Sigmoid colon (tissue), 6 donors: ENCODE measurements at regions not wholly inside any gene's neighbourhood (a gene's known extent, or its start where the extent isn't known, plus 50 kb on each side); places are given as distances from the start of the nearest gene placed in this dataset.

Experiments
- DNase-seq: peaks from one replicate; pipeline ENCODE4 v3.0.0-alpha.2; 2019
- H3K27ac ChIP-seq, 4 donors: fragments of 200-600 bp; sonication (generic); one replicate each; pipeline ENCODE4 v1.5.1; 2016 to 2019; ENCODE audit warnings: mild to moderate bottlenecking in 1 of 4
- H3K27me3 ChIP-seq, 3 donors: fragments of 200-600 bp; sonication (generic); one replicate each; pipeline ENCODE4 v1.5.1; 2019; ENCODE audit warnings: mild to moderate bottlenecking in 1 of 3
- H3K36me3 ChIP-seq, 4 donors: fragments of 200-600 bp; sonication (generic); one replicate each; pipeline ENCODE4 v1.5.1; 2016 to 2019
- H3K4me1 ChIP-seq, 4 donors: fragments of 200-600 bp; sonication (generic); one replicate each; pipeline ENCODE4 v1.5.1; 2017 to 2019
- H3K4me3 ChIP-seq, 4 donors: fragments of 200-600 bp; sonication (generic); one replicate each; pipeline ENCODE4 v1.5.1; 2017 to 2019; ENCODE audit warnings: mild to moderate bottlenecking in 2 of 4, moderate library complexity in 1 of 4
- H3K9me3 ChIP-seq, 4 donors: fragments of 200-600 bp in 3 of 4; sonication (generic) in 3 of 4; one replicate each; pipeline versions ENCODE4 v1.5.1 to v1.6.1; 2013 to 2019
- CTCF ChIP-seq, 4 experiments: fragments of 450-650 bp in 3 of 4; fragments of 200-600 bp in 1 of 4; IDR thresholded peaks; one replicate each; pipeline ENCODE4 v1.5.1; 2016 to 2019; ENCODE audit warnings: antibody characterized with exemption in 4 of 4, mild to moderate bottlenecking in 3 of 4, moderate library complexity in 2 of 4
- EP300 ChIP-seq, 4 donors: sonication (generic); formaldehyde crosslinking; IDR thresholded peaks; one replicate each; pipeline ENCODE4 v1.6.1; 2017; ENCODE audit warnings: antibody characterized with exemption in 4 of 4
- POLR2A ChIP-seq, 2 donors: fragments of 450-650 bp; IDR thresholded peaks; one replicate each; pipeline ENCODE4 v1.6.1; 2016; ENCODE audit warnings: antibody characterized with exemption in 2 of 2, mild to moderate bottlenecking in 2 of 2, moderate library complexity in 2 of 2
- POLR2AphosphoS5 ChIP-seq, 4 donors: sonication (generic); formaldehyde crosslinking; IDR thresholded peaks; one replicate each; pipeline ENCODE4 v1.6.1; 2017; ENCODE audit warnings: antibody characterized with exemption in 4 of 4
- WGBS, 2 donors: extraction: QIAGEN DNeasy Blood & Tissue Kit; methylation state at CpG; one replicate each; pipeline ENCODE4 v1.1.7; 2013; 5-methylcytosine and 5-hydroxymethylcytosine counted together
- intact Hi-C: fragments of 100-400 bp; cut with DNase I; formaldehyde crosslinking; loops from one replicate; pipeline ENCODE4 v1.15.1; 2023
- donor health status: healthy with polysubstance abuse.
- donor health status: healthy.

GRCh38 chr5:122673343-122673742 lies 101.5 kb upstream of the SNX2 start:
- TF ChIP-seq POLR2AphosphoS5 (IDR thresholded peaks at IDR 0.05) (no peak), POLR2A (IDR thresholded peaks at IDR 0.05) (no peak), EP300 (IDR thresholded peaks at IDR 0.05) (no peak)
- no peak for DNase-seq

GRCh38 chr5:122674385-122674784 lies 100.5 kb upstream of the SNX2 start:
- intact Hi-C loops: no loop called here
- Histone ChIP-seq H3K27ac (no peak overlapping the region), H3K36me3 (no peaks in the 10 kb centered on the region), H3K27me3 (no peaks in the 10 kb centered on the region), H3K9me3 (no peaks in the 10 kb centered on the region), H3K4me3 (no peak overlapping the region), H3K4me1 (no peaks in the 10 kb centered on the region)
- WGBS, 2 donors: 82 to 90% methylated on average over 1 of the region's 1 CpG
- TF ChIP-seq CTCF (IDR thresholded peaks at IDR 0.05) (no peak), EP300 (IDR thresholded peaks at IDR 0.05) (no peak), POLR2AphosphoS5 (IDR thresholded peaks at IDR 0.05) (no peak), POLR2A (IDR thresholded peaks at IDR 0.05) (no peak)
- no peak for DNase-seq

More at GRCh38 chr5:122673343-122673742, 101.5 kb upstream of the SNX2 start:
- H3K4me1 ChIP-seq: no peaks in the 10 kb centered on the region
- intact Hi-C loops: no loop called here
- H3K27ac ChIP-seq: no peak overlapping the region
- no peaks in the 10 kb centered on the region for H3K9me3 ChIP-seq
- H3K36me3 ChIP-seq: no peaks in the 10 kb centered on the region
- no peaks in the 10 kb centered on the region for H3K27me3 ChIP-seq
- H3K4me3 ChIP-seq: no peak overlapping the region
- WGBS, 2 donors: 91 to 94% methylated on average over 3 of the region's 3 CpGs

GRCh38 chr5:122680623-122681350 lies 94.1 kb upstream of the SNX2 start:
- Histone ChIP-seq H3K27ac (no peak overlapping the region), H3K36me3 (no peaks in the 10 kb centered on the region), H3K4me1 (no peaks in the 10 kb centered on the region), H3K27me3 (no peaks in the 10 kb centered on the region), H3K9me3 (no peaks in the 10 kb centered on the region), H3K4me3 (no peak overlapping the region)
- TF ChIP-seq POLR2AphosphoS5 (IDR thresholded peaks at IDR 0.05) (no peak), POLR2A (IDR thresholded peaks at IDR 0.05) (no peak), CTCF (IDR thresholded peaks at IDR 0.05) (no peak), EP300 (IDR thresholded peaks at IDR 0.05) (no peak)
- no peak for DNase-seq
- 54 to 73% methylated on average over 3 of the region's 3 CpGs for WGBS, 2 donors
- intact Hi-C loops: no loop called here

- TF ChIP-seq CTCF (IDR thresholded peaks at IDR 0.05) (no peak), POLR2AphosphoS5 (IDR thresholded peaks at IDR 0.05) (no peak), EP300 (IDR thresholded peaks at IDR 0.05) (no peak), POLR2A (IDR thresholded peaks at IDR 0.05) (no peak)
- intact Hi-C loops: no loop called here
- H3K36me3 ChIP-seq: no peaks in the 10 kb centered on the region
Observed at GRCh38 chr5:122683631-122684030, 91.2 kb upstream of the SNX2 start.

GRCh38 chr5:122690266-122690665 lies 84.6 kb upstream of the SNX2 start:
- no peak overlapping the region for H3K4me3 ChIP-seq
- no peak for DNase-seq
- H3K27me3 ChIP-seq: no peaks in the 10 kb centered on the region
- H3K9me3 ChIP-seq: no peaks in the 10 kb centered on the region
- intact Hi-C loops: no loop called here
- no peak for TF ChIP-seq POLR2AphosphoS5 (IDR thresholded peaks at IDR 0.05)
- no peak for TF ChIP-seq CTCF (IDR thresholded peaks at IDR 0.05)
- TF ChIP-seq EP300 (IDR thresholded peaks at IDR 0.05): no peak
- no peak for TF ChIP-seq POLR2A (IDR thresholded peaks at IDR 0.05)
- no peak overlapping the region for H3K27ac ChIP-seq
- no peaks in the 10 kb centered on the region for H3K36me3 ChIP-seq
- 66 to 73% methylated on average over 1 of the region's 1 CpG for WGBS, 2 donors
- H3K4me1 ChIP-seq: no peaks in the 10 kb centered on the region

More at GRCh38 chr5:122683631-122684030, 91.2 kb upstream of the SNX2 start:
- Histone ChIP-seq H3K27me3 (no peaks in the 10 kb centered on the region), H3K4me3 (no peak overlapping the region), H3K27ac (no peak overlapping the region), H3K9me3 (no peaks in the 10 kb centered on the region), H3K4me1 (no peaks in the 10 kb centered on the region)
- no peak for DNase-seq
